ENCODE measurements at regions not wholly inside any gene's neighbourhood (a gene's known extent, or its start where the extent isn't known, plus 50 kb on each side); places are given as distances from the start of the nearest gene placed in this dataset.

GRCh38 chr3:94394885-94395284 is 332.0 kb downstream of the NSUN3 start:
- no peaks in the 10 kb centered on the region for H3K9me2 ChIP-seq (ENCODE audit: insufficient read depth, low read length)
- no peak overlapping the region for H3K9ac ChIP-seq (ENCODE audit: low read length)
- H2AFZ ChIP-seq (ENCODE audit: low read depth, low read length), result no peak overlapping the region
- no peak overlapping the region for H3K4me2 ChIP-seq (ENCODE audit: low read length)
- H3K27me3 ChIP-seq (ENCODE audit: insufficient read depth, low read depth, low read length), result no peaks in the 10 kb centered on the region
- H3K27ac ChIP-seq (ENCODE audit: low read length), result no peak overlapping the region
- TF ChIP-seq EZH2 (IDR thresholded peaks at IDR 0.05; ENCODE audit: borderline replicate concordance, insufficient read depth, low read length, poor library complexity, severe bottlenecking) (no peak), RAD21 (conservative IDR thresholded peaks at IDR 0.05) (no peak), POLR2AphosphoS5 (IDR thresholded peaks at IDR 0.05) (no peak)
- TF ChIP-seq, protein P1, sequence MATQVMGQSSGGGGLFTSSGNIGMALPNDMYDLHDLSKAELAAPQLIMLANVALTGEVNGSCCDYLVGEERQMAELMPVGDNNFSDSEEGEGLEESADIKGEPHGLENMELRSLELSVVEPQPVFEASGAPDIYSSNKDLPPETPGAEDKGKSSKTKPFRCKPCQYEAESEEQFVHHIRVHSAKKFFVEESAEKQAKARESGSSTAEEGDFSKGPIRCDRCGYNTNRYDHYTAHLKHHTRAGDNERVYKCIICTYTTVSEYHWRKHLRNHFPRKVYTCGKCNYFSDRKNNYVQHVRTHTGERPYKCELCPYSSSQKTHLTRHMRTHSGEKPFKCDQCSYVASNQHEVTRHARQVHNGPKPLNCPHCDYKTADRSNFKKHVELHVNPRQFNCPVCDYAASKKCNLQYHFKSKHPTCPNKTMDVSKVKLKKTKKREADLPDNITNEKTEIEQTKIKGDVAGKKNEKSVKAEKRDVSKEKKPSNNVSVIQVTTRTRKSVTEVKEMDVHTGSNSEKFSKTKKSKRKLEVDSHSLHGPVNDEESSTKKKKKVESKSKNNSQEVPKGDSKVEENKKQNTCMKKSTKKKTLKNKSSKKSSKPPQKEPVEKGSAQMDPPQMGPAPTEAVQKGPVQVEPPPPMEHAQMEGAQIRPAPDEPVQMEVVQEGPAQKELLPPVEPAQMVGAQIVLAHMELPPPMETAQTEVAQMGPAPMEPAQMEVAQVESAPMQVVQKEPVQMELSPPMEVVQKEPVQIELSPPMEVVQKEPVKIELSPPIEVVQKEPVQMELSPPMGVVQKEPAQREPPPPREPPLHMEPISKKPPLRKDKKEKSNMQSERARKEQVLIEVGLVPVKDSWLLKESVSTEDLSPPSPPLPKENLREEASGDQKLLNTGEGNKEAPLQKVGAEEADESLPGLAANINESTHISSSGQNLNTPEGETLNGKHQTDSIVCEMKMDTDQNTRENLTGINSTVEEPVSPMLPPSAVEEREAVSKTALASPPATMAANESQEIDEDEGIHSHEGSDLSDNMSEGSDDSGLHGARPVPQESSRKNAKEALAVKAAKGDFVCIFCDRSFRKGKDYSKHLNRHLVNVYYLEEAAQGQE (IDR thresholded peaks at IDR 0.05; ENCODE audit: borderline replicate concordance), result no peak
- TF ChIP-seq, protein P2, sequence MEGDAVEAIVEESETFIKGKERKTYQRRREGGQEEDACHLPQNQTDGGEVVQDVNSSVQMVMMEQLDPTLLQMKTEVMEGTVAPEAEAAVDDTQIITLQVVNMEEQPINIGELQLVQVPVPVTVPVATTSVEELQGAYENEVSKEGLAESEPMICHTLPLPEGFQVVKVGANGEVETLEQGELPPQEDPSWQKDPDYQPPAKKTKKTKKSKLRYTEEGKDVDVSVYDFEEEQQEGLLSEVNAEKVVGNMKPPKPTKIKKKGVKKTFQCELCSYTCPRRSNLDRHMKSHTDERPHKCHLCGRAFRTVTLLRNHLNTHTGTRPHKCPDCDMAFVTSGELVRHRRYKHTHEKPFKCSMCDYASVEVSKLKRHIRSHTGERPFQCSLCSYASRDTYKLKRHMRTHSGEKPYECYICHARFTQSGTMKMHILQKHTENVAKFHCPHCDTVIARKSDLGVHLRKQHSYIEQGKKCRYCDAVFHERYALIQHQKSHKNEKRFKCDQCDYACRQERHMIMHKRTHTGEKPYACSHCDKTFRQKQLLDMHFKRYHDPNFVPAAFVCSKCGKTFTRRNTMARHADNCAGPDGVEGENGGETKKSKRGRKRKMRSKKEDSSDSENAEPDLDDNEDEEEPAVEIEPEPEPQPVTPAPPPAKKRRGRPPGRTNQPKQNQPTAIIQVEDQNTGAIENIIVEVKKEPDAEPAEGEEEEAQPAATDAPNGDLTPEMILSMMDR (IDR thresholded peaks at IDR 0.05; ENCODE audit: poor library complexity, severe bottlenecking), result no peak
- H4K20me1 ChIP-seq (ENCODE audit: insufficient read depth), result no peaks in the 10 kb centered on the region
- H3K9me3 ChIP-seq (ENCODE audit: low read length), result no peaks in the 10 kb centered on the region
- no peaks in the 10 kb centered on the region for H3F3A ChIP-seq (ENCODE audit: insufficient read depth, low read length, poor library complexity, severe bottlenecking)
- no peaks in the 10 kb centered on the region for H3K36me3 ChIP-seq (ENCODE audit: insufficient read depth, low read length)
- no peak overlapping the region for H3K4me3 ChIP-seq (ENCODE audit: low read length)
- no peaks in the 10 kb centered on the region for H3K79me2 ChIP-seq (replicated peaks; ENCODE audit: insufficient read depth, low read length)

- Histone ChIP-seq H3K27me3 (ENCODE audit: insufficient read depth, low read depth, low read length) (no peaks in the 10 kb centered on the region), H3F3A (ENCODE audit: insufficient read depth, low read length, poor library complexity, severe bottlenecking) (no peaks in the 10 kb centered on the region), H3K9me2 (ENCODE audit: insufficient read depth, low read length) (no peaks in the 10 kb centered on the region), H4K20me1 (ENCODE audit: insufficient read depth) (no peaks in the 10 kb centered on the region), H3K9ac (ENCODE audit: low read length) (no peak overlapping the region), H3K4me2 (ENCODE audit: low read length) (no peak overlapping the region), H2AFZ (ENCODE audit: low read depth, low read length) (no peak overlapping the region), H3K27ac (ENCODE audit: low read length) (no peak overlapping the region), H3K4me3 (ENCODE audit: low read length) (no peak overlapping the region), H3K79me2 (replicated peaks; ENCODE audit: insufficient read depth, low read length) (no peaks in the 10 kb centered on the region), H3K36me3 (ENCODE audit: insufficient read depth, low read length) (no peaks in the 10 kb centered on the region), H3K9me3 (ENCODE audit: low read length) (no peaks in the 10 kb centered on the region)
- no peak for TF ChIP-seq MXI1 (conservative IDR thresholded peaks at IDR 0.05; ENCODE audit: poor library complexity, severe bottlenecking)
- no peak for TF ChIP-seq SMC3 (conservative IDR thresholded peaks at IDR 0.05; ENCODE audit: poor library complexity)
- no peak for TF ChIP-seq EZH2 (IDR thresholded peaks at IDR 0.05; ENCODE audit: borderline replicate concordance, insufficient read depth, low read length, poor library complexity, severe bottlenecking)
- TF ChIP-seq EP300 (conservative IDR thresholded peaks at IDR 0.05; ENCODE audit: poor library complexity, severe bottlenecking), result no peak
- TF ChIP-seq RAD21 (conservative IDR thresholded peaks at IDR 0.05), result no peak
- no peak for TF ChIP-seq POLR2AphosphoS5 (IDR thresholded peaks at IDR 0.05)
These were observed 333.0 kb downstream of the NSUN3 start for GRCh38 chr3:94395851-94396250.

- H3K9me2 ChIP-seq (ENCODE audit: insufficient read depth, low read length), result no peaks in the 10 kb centered on the region
- H3K79me2 ChIP-seq (replicated peaks; ENCODE audit: insufficient read depth, low read length), result no peaks in the 10 kb centered on the region
- H4K20me1 ChIP-seq (ENCODE audit: insufficient read depth), result no peaks in the 10 kb centered on the region
- H3K27me3 ChIP-seq (ENCODE audit: insufficient read depth, low read depth, low read length), result no peaks in the 10 kb centered on the region
- no peak overlapping the region for H3K9ac ChIP-seq (ENCODE audit: low read length)
- H3K4me3 ChIP-seq (ENCODE audit: low read length), result no peak overlapping the region
- no peak overlapping the region for H2AFZ ChIP-seq (ENCODE audit: low read depth, low read length)
- no peak overlapping the region for H3K4me2 ChIP-seq (ENCODE audit: low read length)
- H3K27ac ChIP-seq (ENCODE audit: low read length), result no peak overlapping the region
- TF ChIP-seq TAF1 (IDR thresholded peaks at IDR 0.05; ENCODE audit: low read depth) (no peak), EP300 (conservative IDR thresholded peaks at IDR 0.05; ENCODE audit: poor library complexity, severe bottlenecking) (no peak)
- TF ChIP-seq, protein P1 (IDR thresholded peaks at IDR 0.05; ENCODE audit: borderline replicate concordance), result no peak
- no peaks in the 10 kb centered on the region for H3K36me3 ChIP-seq (ENCODE audit: insufficient read depth, low read length)
- no peaks in the 10 kb centered on the region for H3F3A ChIP-seq (ENCODE audit: insufficient read depth, low read length, poor library complexity, severe bottlenecking)
- H3K9me3 ChIP-seq (ENCODE audit: low read length), result no peaks in the 10 kb centered on the region
These were observed 335.2 kb downstream of the NSUN3 start for GRCh38 chr3:94398036-94398435.
